Astrocyte of the spinal cord (primary cell): ENCODE measurements at regions not wholly inside any gene's neighbourhood (a gene's known extent, or its start where the extent isn't known, plus 50 kb on each side); places are given as distances from the start of the nearest gene placed in this dataset.

Experiments used
- DNase-seq: peaks from one replicate; pipeline ENCODE4 v3.0.0; 2011; ENCODE audit warnings: low read depth, low spot score
- H3K4me3 ChIP-seq: 2 replicates; pipeline ENCODE4 v1.5.1; 2011; ENCODE audit warnings: low read depth, mild to moderate bottlenecking, low read length, moderate library complexity
- in situ Hi-C: cut with HindIII; loops from 2 replicates; pipeline ENCODE4 v1.10.0; 2017; ENCODE audit warnings: low sequenced_read_pairs
- TF ChIP-seq, protein P1 (sequence below): IDR thresholded peaks from 2 replicates; pipeline ENCODE4 v1.5.1; 2012; ENCODE audit warnings: low read depth, mild to moderate bottlenecking, low read length, inconsistent platforms

DNA sequence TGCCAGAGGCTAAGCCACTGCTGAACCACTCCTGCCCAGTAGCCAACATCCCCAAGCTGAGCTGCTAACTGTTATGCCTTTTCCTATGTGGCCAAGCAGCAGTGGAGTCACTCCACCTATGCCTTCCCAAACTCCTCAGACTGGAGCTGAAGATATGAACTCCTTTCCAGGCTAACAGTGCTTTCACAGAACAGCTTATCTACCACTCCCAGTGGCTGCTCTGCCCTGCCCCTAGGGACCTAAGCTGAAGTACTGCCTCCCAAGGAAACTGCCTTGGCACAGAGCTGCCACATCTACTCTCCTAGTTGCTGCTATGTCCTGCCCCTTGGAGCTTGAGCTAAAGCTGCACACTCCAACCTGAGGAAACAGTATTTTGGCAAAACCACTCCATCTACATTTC is 275.9 kb downstream of the RBM43 start:
- TF ChIP-seq, protein P1, sequence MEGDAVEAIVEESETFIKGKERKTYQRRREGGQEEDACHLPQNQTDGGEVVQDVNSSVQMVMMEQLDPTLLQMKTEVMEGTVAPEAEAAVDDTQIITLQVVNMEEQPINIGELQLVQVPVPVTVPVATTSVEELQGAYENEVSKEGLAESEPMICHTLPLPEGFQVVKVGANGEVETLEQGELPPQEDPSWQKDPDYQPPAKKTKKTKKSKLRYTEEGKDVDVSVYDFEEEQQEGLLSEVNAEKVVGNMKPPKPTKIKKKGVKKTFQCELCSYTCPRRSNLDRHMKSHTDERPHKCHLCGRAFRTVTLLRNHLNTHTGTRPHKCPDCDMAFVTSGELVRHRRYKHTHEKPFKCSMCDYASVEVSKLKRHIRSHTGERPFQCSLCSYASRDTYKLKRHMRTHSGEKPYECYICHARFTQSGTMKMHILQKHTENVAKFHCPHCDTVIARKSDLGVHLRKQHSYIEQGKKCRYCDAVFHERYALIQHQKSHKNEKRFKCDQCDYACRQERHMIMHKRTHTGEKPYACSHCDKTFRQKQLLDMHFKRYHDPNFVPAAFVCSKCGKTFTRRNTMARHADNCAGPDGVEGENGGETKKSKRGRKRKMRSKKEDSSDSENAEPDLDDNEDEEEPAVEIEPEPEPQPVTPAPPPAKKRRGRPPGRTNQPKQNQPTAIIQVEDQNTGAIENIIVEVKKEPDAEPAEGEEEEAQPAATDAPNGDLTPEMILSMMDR: no peak
- in situ Hi-C loops: no loop called here
- H3K4me3 ChIP-seq: no peak overlapping the region
- DNase-seq: no peak

DNA sequence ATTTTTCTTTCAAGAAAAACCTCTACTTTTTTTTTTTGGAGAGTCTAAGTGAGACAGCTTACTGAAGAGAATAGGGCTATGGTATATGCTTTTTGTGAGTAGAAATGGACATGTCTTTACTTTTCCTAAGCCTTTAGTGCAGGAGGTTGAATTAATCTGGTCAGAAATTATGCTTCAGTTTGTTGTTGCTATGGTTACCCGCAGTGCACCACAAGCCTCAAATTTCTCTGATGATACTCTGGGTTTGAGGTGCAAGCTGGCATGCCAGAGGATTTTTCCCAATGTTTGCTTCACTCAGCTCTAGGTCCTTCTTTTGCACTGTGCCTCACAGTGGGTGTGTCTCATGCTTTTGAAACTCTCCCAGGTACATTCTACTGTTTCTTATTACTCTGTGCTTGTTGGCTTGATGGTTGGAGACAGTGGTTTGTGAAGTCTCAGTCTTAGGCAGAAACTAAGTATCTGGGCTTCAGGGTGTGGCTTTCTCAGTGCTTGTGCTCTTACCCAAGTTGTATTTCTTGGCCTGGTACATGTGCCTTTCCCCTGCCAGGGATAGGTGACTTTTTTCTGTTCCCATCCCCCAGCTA is 278.3 kb downstream of the RBM43 start:
- in situ Hi-C loops: no loop called here
- no peak overlapping the region for H3K4me3 ChIP-seq
- no peak for DNase-seq
- TF ChIP-seq, protein P1: no peak

DNA sequence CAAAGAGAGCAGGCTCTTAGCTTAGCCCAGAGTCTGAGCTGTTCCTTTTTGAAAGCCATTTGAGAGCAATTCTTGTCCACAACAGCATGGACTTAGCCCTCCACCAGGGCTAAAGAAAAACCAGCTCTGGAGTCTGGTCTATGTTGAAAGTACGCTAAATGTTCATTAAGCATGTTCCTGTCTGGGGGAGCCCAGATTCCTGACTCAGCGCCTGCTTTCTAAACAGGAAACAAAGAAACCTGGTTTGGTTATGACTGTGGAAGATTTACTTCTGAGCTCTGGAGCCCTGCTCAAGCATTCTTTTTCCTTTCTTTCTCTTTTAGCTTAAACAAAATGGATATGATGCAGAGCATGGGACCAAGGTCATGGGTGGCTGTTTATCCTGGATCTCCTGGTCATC is 279.8 kb downstream of the RBM43 start:
- in situ Hi-C loops: no loop called here
- DNase-seq: peak; percentile 45
- TF ChIP-seq, protein P1: no peak
- H3K4me3 ChIP-seq: no peak overlapping the region

DNA sequence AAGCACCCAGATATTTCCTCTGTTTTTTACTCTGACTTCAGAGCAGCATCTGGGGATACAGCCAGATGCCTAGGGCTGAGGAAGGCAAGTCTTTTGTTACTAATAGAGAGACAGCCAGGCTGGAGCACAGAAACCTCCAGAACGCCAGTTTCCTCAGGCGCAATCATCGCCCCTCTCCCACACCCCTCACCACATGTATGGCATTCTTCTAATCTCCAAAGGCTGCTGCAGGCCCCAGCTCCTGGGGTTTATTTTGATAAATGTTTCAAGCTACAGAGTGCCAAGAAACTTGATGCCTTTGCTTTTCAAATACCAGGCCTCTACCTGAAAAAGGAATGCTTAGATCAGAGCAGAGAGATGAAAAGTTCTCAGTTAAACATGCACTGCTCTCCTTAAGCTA is 283.6 kb downstream of the RBM43 start:
- in situ Hi-C loops: no loop called here

DNA sequence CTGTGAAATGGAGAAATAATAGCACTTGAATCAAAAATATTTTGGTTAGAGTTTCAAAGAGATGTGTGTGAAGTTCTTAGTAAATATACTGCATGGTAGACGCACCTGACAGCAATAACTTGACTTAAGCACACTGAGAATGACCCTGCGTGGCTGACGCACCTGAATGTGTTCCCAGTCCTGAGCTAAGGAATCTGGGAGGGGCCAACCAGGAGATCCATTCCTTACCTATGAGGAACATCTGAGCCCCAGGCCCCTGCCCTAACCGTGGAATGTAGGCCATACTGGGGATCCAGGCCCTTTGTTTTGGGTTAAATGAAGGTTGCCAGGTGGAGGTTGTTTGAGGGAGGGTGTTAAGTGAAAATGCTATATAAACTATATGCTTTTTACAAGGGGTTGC is 284.4 kb downstream of the RBM43 start:
- H3K4me3 ChIP-seq: no peak overlapping the region
- DNase-seq: no peak
- in situ Hi-C loops: no loop called here
- TF ChIP-seq, protein P1: no peak

More for the DNA sequence above, 283.6 kb downstream of the RBM43 start:
- peak; percentile 12 for DNase-seq
- TF ChIP-seq, protein P1: no peak
- no peak overlapping the region for H3K4me3 ChIP-seq

DNA sequence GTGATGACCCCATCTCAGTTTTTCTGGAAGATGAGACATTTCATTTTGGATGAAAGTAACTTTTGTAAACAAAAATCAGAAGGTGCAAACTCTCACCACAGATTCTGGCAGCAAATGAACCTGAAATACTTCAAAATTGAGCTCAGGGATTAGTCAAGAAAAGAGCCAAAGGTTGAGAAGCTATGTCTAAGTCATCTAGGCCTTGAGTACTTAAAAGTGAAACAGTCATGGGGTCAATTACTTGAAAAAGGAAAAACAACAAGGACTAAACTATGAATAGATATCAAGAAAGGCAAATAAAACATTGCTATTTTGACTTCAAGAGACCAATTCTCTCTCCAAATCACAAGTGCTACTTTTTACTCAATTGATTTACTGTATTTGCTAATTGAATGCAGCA is 285.1 kb downstream of the RBM43 start:
- in situ Hi-C loops: no loop called here

More for the DNA sequence above, 285.1 kb downstream of the RBM43 start:
- DNase-seq: no peak
- TF ChIP-seq, protein P1: no peak
- H3K4me3 ChIP-seq: no peak overlapping the region
